Chondrocyte (in vitro differentiated cells): ENCODE measurements at regions not wholly inside any gene's neighbourhood (a gene's known extent, or its start where the extent isn't known, plus 50 kb on each side); places are given as distances from the start of the nearest gene placed in this dataset.

ENCODE experiments used
- DNase-seq: peaks from one replicate; pipeline ENCODE4 v3.0.0; 2021; ENCODE audit warnings: mixed read lengths, low spot score
- H3K27ac Mint-ChIP-seq: one replicate; pipeline ENCODE4 v1.8.0; 2021; ENCODE audit warnings: mild to moderate bottlenecking, moderate library complexity, mixed read lengths; ENCODE audit not compliant: unreplicated experiment
- H3K27me3 Mint-ChIP-seq: 2 replicates; pipeline ENCODE4 v1.8.0; 2021; ENCODE audit warnings: low read depth, mixed read lengths
- H3K36me3 Mint-ChIP-seq: 2 replicates; pipeline ENCODE4 v1.8.0; 2021; ENCODE audit warnings: low read depth, mixed read lengths
- H3K4me1 Mint-ChIP-seq: 2 replicates; pipeline ENCODE4 v1.8.0; 2021; ENCODE audit warnings: low read depth, mild to moderate bottlenecking, mixed read lengths
- H3K4me3 Mint-ChIP-seq: one replicate; pipeline ENCODE4 v1.8.0; 2021; ENCODE audit warnings: mild to moderate bottlenecking, moderate library complexity, mixed read lengths; ENCODE audit not compliant: unreplicated experiment
- H3K9me3 Mint-ChIP-seq: 2 replicates; pipeline ENCODE4 v1.8.0; 2021; ENCODE audit warnings: low read depth, mixed read lengths
- TF ChIP-seq, protein P1 (sequence below): fragments of 200-600 bp; sonication (generic); IDR thresholded peaks from 2 replicates; pipeline ENCODE4 v1.5.0; 2021; ENCODE audit warnings: antibody characterized with exemption, mild to moderate bottlenecking, moderate library complexity

DNA sequence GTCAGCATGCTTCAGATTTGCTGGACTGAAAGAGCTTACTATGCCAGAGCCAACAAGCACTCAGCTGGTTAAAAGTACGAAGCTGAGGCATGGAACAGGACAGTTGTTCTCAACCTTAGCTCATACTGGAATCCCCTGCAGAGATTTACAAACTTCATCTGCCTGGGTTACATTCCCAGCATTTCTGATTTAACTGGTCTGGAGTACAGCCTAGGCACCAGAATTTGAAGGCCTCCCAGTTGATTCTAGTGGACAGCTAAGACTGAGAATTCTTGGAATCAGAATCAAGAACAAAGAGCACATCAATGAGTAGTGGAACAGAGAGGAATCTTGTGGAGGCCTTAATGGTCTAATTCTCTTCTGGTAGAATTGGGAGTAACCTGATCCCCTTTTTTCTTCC is 298.2 kb upstream of the NXPH2 start:
- Mint-ChIP-seq H3K27ac (no peak overlapping the region), H3K4me1 (no peaks in the 10 kb centered on the region), H3K36me3 (no peaks in the 10 kb centered on the region), H3K9me3 (no peaks in the 10 kb centered on the region), H3K4me3 (no peak overlapping the region), H3K27me3 (peaks cover 21% of the 10 kb centered on the region)
- TF ChIP-seq, protein P1, sequence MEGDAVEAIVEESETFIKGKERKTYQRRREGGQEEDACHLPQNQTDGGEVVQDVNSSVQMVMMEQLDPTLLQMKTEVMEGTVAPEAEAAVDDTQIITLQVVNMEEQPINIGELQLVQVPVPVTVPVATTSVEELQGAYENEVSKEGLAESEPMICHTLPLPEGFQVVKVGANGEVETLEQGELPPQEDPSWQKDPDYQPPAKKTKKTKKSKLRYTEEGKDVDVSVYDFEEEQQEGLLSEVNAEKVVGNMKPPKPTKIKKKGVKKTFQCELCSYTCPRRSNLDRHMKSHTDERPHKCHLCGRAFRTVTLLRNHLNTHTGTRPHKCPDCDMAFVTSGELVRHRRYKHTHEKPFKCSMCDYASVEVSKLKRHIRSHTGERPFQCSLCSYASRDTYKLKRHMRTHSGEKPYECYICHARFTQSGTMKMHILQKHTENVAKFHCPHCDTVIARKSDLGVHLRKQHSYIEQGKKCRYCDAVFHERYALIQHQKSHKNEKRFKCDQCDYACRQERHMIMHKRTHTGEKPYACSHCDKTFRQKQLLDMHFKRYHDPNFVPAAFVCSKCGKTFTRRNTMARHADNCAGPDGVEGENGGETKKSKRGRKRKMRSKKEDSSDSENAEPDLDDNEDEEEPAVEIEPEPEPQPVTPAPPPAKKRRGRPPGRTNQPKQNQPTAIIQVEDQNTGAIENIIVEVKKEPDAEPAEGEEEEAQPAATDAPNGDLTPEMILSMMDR = no peak
- DNase-seq = no peak

DNA sequence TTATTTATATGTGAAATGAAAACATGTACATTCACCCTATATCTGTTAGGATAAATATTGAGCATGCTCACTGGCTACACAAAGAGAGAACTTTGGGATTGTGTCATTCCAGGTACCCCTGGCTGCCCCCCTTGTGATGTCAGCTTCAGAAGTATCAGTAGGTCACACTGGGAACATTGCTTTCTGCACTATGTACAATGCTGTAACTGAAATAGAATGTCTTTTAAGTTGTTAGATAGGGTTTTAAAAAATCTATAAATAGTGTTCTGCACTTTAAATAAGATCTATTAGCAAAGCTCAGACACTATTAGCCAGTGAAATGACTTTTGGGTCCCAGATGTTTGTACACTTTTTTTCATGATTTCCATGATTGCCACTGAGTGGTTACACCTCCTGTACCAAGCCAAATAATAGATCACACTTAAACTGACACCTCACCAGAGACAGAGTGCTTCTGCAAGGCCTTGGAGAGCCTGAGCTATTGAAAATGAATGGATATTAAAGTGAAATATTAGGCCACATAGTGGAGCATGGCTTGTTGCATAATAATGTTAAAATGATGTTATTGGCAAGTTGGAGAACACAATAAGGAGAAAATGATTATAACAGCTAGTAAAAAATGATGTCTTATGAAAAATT is 297.0 kb upstream of the NXPH2 start:
- no peaks in the 10 kb centered on the region for H3K36me3 Mint-ChIP-seq
- no peaks in the 10 kb centered on the region for H3K9me3 Mint-ChIP-seq
- no peak overlapping the region for H3K4me3 Mint-ChIP-seq
- H3K27ac Mint-ChIP-seq = no peak overlapping the region
- no peak for DNase-seq
- H3K4me1 Mint-ChIP-seq = no peaks in the 10 kb centered on the region
- TF ChIP-seq, protein P1 = no peak
- peaks cover 19% of the 10 kb centered on the region for H3K27me3 Mint-ChIP-seq

DNA sequence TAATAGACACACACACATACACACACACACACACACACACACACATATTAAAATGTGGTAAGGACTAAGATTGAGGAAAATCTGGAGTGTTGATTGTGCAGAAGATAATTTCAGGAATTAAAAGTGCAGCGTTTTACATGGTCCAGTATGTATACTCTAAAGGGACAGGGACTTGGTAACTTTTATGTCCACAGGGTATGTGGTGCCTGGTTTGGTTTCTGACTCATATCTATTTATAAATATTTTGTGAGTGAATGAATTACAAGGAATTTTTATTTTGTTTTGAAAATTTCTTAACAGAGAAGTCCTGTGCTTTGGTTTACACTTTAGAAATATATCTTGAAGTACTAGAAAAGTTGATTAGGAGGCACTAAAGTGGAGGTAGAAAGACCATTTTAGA is 287.7 kb upstream of the NXPH2 start:
- no peaks in the 10 kb centered on the region for H3K9me3 Mint-ChIP-seq
- no peak overlapping the region for H3K27ac Mint-ChIP-seq
- TF ChIP-seq, protein P1 = no peak

DNA sequence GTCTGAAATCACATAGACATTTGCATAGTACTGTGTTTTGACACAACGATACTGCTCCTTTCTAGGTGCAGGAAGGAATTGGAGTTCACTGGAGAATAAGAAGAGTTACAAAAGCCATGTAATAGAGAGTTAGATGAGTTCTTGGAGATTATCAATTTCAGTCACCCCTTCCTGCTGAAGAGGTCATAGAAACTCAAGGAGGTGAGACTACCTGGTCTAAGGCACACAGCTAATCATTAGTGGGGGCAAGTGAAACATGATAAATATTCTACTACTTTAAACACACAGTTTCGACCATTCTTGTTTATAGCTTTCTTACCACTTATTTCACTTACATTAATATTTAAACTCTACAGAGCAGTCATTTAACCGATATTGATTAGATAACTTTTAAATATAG is 286.9 kb upstream of the NXPH2 start:
- no peaks in the 10 kb centered on the region for H3K9me3 Mint-ChIP-seq
- no peak overlapping the region for H3K4me3 Mint-ChIP-seq
- TF ChIP-seq, protein P1 = no peak
- no peaks in the 10 kb centered on the region for H3K4me1 Mint-ChIP-seq
- no peak overlapping the region for H3K27ac Mint-ChIP-seq
- H3K27me3 Mint-ChIP-seq = peaks cover 38% of the 10 kb centered on the region
- no peaks in the 10 kb centered on the region for H3K36me3 Mint-ChIP-seq
- DNase-seq = no peak

More for the DNA sequence above, 287.7 kb upstream of the NXPH2 start:
- H3K4me3 Mint-ChIP-seq = no peak overlapping the region
- H3K27me3 Mint-ChIP-seq = peaks cover 35% of the 10 kb centered on the region
- no peaks in the 10 kb centered on the region for H3K36me3 Mint-ChIP-seq
- no peaks in the 10 kb centered on the region for H3K4me1 Mint-ChIP-seq
- DNase-seq = no peak

DNA sequence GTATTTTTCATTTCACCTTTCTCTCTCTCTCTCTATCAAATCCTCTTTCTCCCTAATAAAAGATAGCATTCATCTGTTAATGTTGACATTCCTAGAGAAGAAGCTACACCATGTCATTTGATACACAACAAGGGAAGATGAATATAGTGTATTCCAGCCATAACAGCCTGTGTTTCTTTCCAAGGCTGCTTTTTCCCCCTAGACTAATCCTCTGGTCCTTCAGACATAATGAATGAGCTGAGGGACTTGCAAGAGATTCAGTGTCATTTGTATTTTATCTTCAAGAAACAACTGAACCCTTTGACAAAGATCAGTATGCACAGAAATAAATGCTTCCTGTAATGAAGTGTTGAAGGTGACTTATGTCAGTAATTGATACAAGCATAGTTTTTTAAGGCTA is 284.0 kb upstream of the NXPH2 start:
- no peak for DNase-seq
- Mint-ChIP-seq H3K9me3 (no peaks in the 10 kb centered on the region), H3K27me3 (peaks cover 40% of the 10 kb centered on the region), H3K4me1 (no peaks in the 10 kb centered on the region), H3K27ac (no peak overlapping the region), H3K4me3 (no peak overlapping the region), H3K36me3 (no peaks in the 10 kb centered on the region)
- TF ChIP-seq, protein P1 = no peak
